ENCODE measurements at regions not wholly inside any gene's neighbourhood (a gene's known extent, or its start where the extent isn't known, plus 50 kb on each side); places are given as distances from the start of the nearest gene placed in this dataset.

DNA sequence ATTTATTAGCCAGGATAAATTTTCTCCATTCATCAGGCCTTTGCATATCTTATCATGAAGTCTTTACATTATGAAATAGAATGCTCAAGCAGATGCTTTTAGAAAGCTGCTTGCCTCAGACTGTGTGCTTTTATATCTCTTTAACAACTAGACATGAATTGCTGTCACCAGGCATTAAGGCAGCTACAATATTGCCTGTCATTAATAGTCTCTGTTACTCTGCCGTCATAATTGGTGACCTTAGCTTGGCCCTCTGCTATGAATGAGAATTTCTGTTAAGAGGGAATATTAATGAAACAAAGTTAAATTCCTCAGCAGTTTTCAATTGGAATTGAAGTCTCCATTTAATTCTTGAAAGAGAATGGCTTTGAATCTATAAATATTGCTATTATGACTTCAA is 266.8 kb upstream of the MIS18BP1 start:
- no peak overlapping the region for H3K9ac ChIP-seq (ENCODE audit: low read depth, low read length)
- H2AFZ ChIP-seq (ENCODE audit: low read depth, low read length), result no peak overlapping the region
- no peak overlapping the region for H3K4me2 ChIP-seq (ENCODE audit: insufficient read depth, low read length)
- TF ChIP-seq, protein P1, sequence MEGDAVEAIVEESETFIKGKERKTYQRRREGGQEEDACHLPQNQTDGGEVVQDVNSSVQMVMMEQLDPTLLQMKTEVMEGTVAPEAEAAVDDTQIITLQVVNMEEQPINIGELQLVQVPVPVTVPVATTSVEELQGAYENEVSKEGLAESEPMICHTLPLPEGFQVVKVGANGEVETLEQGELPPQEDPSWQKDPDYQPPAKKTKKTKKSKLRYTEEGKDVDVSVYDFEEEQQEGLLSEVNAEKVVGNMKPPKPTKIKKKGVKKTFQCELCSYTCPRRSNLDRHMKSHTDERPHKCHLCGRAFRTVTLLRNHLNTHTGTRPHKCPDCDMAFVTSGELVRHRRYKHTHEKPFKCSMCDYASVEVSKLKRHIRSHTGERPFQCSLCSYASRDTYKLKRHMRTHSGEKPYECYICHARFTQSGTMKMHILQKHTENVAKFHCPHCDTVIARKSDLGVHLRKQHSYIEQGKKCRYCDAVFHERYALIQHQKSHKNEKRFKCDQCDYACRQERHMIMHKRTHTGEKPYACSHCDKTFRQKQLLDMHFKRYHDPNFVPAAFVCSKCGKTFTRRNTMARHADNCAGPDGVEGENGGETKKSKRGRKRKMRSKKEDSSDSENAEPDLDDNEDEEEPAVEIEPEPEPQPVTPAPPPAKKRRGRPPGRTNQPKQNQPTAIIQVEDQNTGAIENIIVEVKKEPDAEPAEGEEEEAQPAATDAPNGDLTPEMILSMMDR (IDR thresholded peaks at IDR 0.05; ENCODE audit: borderline replicate concordance, extremely low read depth, low read length, poor library complexity, severe bottlenecking), result no peak
- no peak for TF ChIP-seq EZH2 (IDR thresholded peaks at IDR 0.05; ENCODE audit: borderline replicate concordance, low read depth, low read length, severe bottlenecking)
- no peak for ATAC-seq (ENCODE audit: insufficient read depth, low read depth)
- no peaks in the 10 kb centered on the region for H4K20me1 ChIP-seq (ENCODE audit: insufficient read depth, low read length)
- H3K79me2 ChIP-seq (ENCODE audit: insufficient read depth, low read length), result no peaks in the 10 kb centered on the region
- no peaks in the 10 kb centered on the region for H3K9me3 ChIP-seq (ENCODE audit: insufficient read depth, low read length, severe bottlenecking)
- H3K27me3 ChIP-seq (ENCODE audit: insufficient read depth, low read length, poor library complexity), result no peaks in the 10 kb centered on the region
- no peak overlapping the region for H3K27ac ChIP-seq (ENCODE audit: low read length)
- H3K4me3 ChIP-seq (ENCODE audit: low read depth in 1 of 2, low read length in 2 of 2), result no peak overlapping the region
- no peak for DNase-seq
- no peaks in the 10 kb centered on the region for H3K4me1 ChIP-seq (ENCODE audit: insufficient read depth, low read length)
- H3K36me3 ChIP-seq (ENCODE audit: insufficient read depth, low read length), result no peaks in the 10 kb centered on the region

DNA sequence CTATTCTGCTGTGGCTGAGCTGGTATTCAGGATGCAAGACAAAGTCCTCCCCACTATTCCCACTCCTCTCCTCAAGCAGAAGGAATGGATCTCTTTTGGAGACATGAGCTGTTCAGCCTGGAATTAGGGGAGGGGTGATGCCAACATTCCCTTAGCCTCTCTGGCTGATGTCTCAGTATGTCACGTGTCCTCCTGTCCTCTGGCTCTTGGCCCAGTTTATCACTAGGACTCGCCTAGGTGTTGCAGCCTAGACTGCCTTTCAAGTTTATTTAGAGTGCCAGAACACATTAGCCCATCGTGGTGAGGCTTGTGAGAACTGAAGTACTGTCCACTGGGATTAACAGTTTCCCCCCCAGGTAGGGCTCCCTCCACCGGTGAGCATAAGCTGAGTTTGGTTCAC is 239.9 kb upstream of the MIS18BP1 start:
- DNase-seq (no peak), ATAC-seq (ENCODE audit: insufficient read depth, low read depth) (no peak)
- H3K4me3 ChIP-seq (ENCODE audit: low read depth in 1 of 2, low read length in 2 of 2), result no peak overlapping the region
- TF ChIP-seq, protein P1 (IDR thresholded peaks at IDR 0.05; ENCODE audit: borderline replicate concordance, extremely low read depth, low read length, poor library complexity, severe bottlenecking), result no peak
- TF ChIP-seq EZH2 (IDR thresholded peaks at IDR 0.05; ENCODE audit: borderline replicate concordance, low read depth, low read length, severe bottlenecking), result no peak
- H2AFZ ChIP-seq (ENCODE audit: low read depth, low read length), result no peak overlapping the region
- H3K4me1 ChIP-seq (ENCODE audit: insufficient read depth, low read length), result no peaks in the 10 kb centered on the region
- H3K4me2 ChIP-seq (ENCODE audit: insufficient read depth, low read length), result no peak overlapping the region
- H3K79me2 ChIP-seq (ENCODE audit: insufficient read depth, low read length), result no peaks in the 10 kb centered on the region
- no peak overlapping the region for H3K9ac ChIP-seq (ENCODE audit: low read depth, low read length)
- H4K20me1 ChIP-seq (ENCODE audit: insufficient read depth, low read length), result no peaks in the 10 kb centered on the region
- H3K27ac ChIP-seq (ENCODE audit: low read length), result no peak overlapping the region
- H3K9me3 ChIP-seq (ENCODE audit: insufficient read depth, low read length, severe bottlenecking), result no peaks in the 10 kb centered on the region
- no peaks in the 10 kb centered on the region for H3K36me3 ChIP-seq (ENCODE audit: insufficient read depth, low read length)
- H3K27me3 ChIP-seq (ENCODE audit: insufficient read depth, low read length, poor library complexity), result no peaks in the 10 kb centered on the region

DNA sequence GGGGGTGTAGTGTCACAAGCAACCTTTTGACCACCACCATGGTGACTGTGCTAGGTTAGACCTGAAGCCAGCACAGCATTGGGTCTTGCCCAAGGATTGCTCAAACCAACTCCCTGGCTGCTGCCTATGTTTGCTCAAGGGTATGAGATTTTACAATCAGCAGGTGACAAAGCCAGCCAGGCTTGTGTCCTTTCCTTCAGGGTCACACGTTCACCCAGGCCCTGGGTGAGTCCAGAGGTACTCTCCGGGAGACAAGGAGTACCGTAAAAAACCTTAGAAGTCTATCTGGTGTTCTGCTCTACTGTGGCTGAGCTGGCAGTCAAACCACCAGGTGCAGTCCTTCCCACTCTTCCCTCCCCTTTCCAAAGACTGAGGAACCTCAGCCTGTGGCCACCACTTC is 238.9 kb upstream of the MIS18BP1 start:
- H3K36me3 ChIP-seq (ENCODE audit: insufficient read depth, low read length), result no peaks in the 10 kb centered on the region
- no peak overlapping the region for H3K27ac ChIP-seq (ENCODE audit: low read length)
- no peaks in the 10 kb centered on the region for H3K27me3 ChIP-seq (ENCODE audit: insufficient read depth, low read length, poor library complexity)
- H3K4me2 ChIP-seq (ENCODE audit: insufficient read depth, low read length), result no peak overlapping the region
- H3K9me3 ChIP-seq (ENCODE audit: insufficient read depth, low read length, severe bottlenecking), result no peaks in the 10 kb centered on the region
- H3K4me3 ChIP-seq (ENCODE audit: low read depth in 1 of 2, low read length in 2 of 2), result no peak overlapping the region
- no peaks in the 10 kb centered on the region for H4K20me1 ChIP-seq (ENCODE audit: insufficient read depth, low read length)
- no peak overlapping the region for H2AFZ ChIP-seq (ENCODE audit: low read depth, low read length)
- ATAC-seq (ENCODE audit: insufficient read depth, low read depth), result no peak
- no peak for DNase-seq
- no peak overlapping the region for H3K9ac ChIP-seq (ENCODE audit: low read depth, low read length)
- H3K4me1 ChIP-seq (ENCODE audit: insufficient read depth, low read length), result no peaks in the 10 kb centered on the region
- TF ChIP-seq, protein P1 (IDR thresholded peaks at IDR 0.05; ENCODE audit: borderline replicate concordance, extremely low read depth, low read length, poor library complexity, severe bottlenecking), result no peak
- TF ChIP-seq EZH2 (IDR thresholded peaks at IDR 0.05; ENCODE audit: borderline replicate concordance, low read depth, low read length, severe bottlenecking), result no peak
- H3K79me2 ChIP-seq (ENCODE audit: insufficient read depth, low read length), result no peaks in the 10 kb centered on the region

DNA sequence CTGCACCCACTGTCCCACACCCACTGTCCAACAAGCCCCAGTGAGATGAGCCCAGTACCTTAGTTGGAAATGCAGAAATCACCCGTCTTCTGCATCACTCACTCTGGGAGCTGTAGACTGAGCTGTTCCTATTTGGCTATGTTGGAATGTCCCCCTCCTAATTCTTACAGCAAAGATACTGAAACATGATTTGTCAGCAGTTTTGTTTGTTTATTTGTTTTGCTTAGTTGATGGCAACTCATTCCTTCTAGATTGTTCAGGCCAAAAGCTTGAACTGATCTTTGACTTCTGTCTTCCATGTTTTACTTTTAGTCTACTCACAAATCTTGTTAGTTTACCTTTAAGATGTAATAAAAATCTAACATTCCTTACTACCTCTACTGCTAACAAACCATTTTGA is 233.6 kb upstream of the MIS18BP1 start:
- Histone ChIP-seq H4K20me1 (ENCODE audit: insufficient read depth, low read length) (no peaks in the 10 kb centered on the region), H3K4me3 (ENCODE audit: low read depth in 1 of 2, low read length in 2 of 2) (no peak overlapping the region), H3K27me3 (ENCODE audit: insufficient read depth, low read length, poor library complexity) (no peaks in the 10 kb centered on the region), H3K4me2 (ENCODE audit: insufficient read depth, low read length) (no peak overlapping the region), H3K27ac (ENCODE audit: low read length) (no peak overlapping the region), H3K36me3 (ENCODE audit: insufficient read depth, low read length) (no peaks in the 10 kb centered on the region), H3K4me1 (ENCODE audit: insufficient read depth, low read length) (no peaks in the 10 kb centered on the region), H3K9me3 (ENCODE audit: insufficient read depth, low read length, severe bottlenecking) (peaks cover 7% of the 10 kb centered on the region), H2AFZ (ENCODE audit: low read depth, low read length) (no peak overlapping the region), H3K9ac (ENCODE audit: low read depth, low read length) (no peak overlapping the region), H3K79me2 (ENCODE audit: insufficient read depth, low read length) (no peaks in the 10 kb centered on the region)
- DNase-seq, result no peak
- TF ChIP-seq, protein P1 (IDR thresholded peaks at IDR 0.05; ENCODE audit: borderline replicate concordance, extremely low read depth, low read length, poor library complexity, severe bottlenecking), result no peak
- no peak for ATAC-seq (ENCODE audit: insufficient read depth, low read depth)
